NCI-H460 (cell line): ENCODE measurements at regions not wholly inside any gene's neighbourhood (a gene's known extent, or its start where the extent isn't known, plus 50 kb on each side); places are given as distances from the start of the nearest gene placed in this dataset.

Experiments
- DNase-seq: peaks from one replicate; pipeline ENCODE4 v3.0.0-alpha.2; 2016; ENCODE audit warnings: low read depth; ENCODE audit errors: extremely low read depth
- small RNA-seq, 2 experiments: library from RNA; depleted of rRNA; stranded (forward); fragments of <200 nt; gene quantifications; one replicate each; pipeline ENCODE3, GENCODE V24; 2014

- DNase-seq: no peak
Measured at GRCh38 chrX:98514032-98514431, 1630.3 kb downstream of the RPA4 start.

DNA sequence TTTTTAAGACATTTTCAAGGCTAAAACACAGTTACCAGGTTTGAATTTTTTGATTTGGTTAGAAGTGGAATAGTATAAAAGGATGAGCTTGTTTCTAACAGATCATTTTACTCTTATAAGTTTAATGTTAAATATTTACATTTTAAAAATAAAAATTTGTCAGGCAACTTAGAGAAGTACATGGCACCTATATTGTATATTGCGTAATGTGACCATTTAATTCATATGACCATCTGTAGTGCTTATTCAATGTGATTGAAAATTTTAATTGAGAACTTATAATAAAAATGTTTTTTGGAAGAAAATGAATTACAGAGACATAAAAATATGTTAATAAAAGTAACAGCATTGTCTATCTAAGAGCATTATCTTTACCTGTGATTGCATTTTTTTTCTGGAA, 1632.4 kb downstream of the RPA4 start:
- no peak for DNase-seq

- DNase-seq: no peak
Measured at GRCh38 chrX:98523026-98523425, 1639.3 kb downstream of the RPA4 start.

DNA sequence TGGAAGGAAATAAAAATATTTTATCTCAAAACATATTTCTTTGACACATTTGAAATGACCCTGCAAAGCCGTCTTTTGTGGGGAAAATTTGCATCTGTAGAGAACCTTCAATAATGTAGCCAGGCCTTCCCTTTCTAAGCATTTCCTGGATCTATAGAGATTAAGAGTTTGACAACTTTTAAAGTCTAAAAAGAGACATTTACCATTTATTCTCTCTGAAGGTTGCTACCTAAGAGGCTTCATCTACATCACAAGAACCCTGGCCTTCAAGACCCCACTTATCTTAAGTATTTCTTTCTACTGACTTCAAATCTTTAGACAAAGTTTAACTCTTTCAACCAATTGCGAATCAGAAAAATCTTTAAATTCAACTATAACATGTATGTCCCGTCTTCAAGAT, 1639.8 kb downstream of the RPA4 start:
- no peak for DNase-seq

DNA sequence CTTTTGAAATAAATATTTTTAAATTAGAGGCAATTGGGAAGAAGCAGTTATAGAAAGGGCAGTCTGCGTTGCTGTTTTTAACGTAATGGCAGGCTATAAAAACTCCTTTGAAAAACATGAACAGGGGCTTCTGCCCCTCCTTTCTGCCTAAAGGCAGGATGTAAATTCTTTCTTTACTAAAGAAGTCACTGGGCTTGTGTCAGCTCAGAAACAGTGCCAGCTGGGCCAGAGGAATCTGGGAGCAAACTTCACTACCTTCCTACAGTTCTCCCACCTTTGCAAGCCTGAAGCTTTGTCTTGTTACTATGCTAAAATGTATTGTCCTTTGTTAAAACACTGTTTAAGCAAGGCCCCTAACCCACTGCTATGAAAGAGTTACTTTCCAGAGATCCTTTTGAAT, 1664.8 kb downstream of the RPA4 start:
- DNase-seq: no peak

GRCh38 chrX:98568795-98569194, 1685.1 kb downstream of the RPA4 start:
- DNase-seq: no peak

- no peak for DNase-seq
Measured at GRCh38 chrX:98605941-98606340, 1722.2 kb downstream of the RPA4 start.

DNA sequence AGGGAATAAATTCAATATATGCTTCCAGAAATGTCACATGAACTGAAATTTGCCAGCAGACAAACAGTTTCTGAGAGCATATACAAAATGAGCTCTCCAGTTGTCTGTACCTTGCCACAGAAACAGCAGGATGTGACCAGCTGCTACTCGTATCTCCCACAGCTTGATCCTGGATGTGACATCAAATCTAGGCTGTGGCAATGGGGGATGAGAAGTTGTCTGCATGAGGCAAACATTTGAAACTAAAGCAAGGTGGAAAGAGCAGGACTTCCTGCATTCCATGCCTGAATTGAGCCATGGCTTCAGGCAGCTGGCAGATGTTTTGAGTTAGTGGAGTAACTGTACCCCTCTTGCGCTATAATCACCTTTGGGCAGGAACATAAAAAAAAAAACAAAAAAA, 1724.0 kb downstream of the RPA4 start:
- no peak for DNase-seq

GRCh38 chrX:98627645-98628044, 1743.9 kb downstream of the RPA4 start:
- DNase-seq: no peak

DNA sequence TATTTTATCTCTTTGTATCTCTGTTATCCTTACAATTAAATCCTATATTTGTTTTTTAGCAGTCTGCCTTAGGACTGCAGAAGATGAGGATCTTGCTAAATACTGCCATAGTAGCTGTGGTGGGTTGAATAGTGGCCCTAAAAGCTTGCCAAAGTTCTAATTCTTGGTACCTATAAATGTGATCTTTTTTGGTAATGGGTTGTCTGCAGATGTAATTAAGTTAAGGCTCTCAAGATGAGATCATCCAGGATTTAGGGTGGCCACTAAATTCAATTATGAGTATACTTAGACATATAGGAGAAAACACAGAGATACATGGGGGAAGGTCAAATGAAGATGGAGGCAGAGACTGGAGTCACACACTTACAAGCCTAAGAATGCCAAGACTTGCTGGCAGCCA, 1753.7 kb downstream of the RPA4 start:
- no peak for DNase-seq

DNA sequence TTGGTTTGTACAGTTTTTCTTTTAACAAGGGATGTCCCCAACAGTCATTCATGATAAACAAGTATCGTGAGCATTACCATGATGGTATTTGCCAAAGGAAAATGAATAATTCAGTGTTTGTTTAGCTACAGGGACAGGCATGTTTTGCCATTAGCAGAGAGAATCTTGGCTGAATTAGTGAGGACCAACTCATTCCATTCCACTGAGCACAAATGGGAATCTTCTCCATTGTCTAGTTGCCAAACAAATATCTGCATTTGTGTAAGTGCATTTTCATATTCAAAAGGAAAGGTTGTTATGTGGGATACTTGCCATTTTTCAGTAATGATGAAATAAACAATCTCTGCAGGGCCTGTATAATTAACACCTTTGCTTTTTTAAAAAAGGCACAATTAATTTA, 1762.6 kb downstream of the RPA4 start:
- DNase-seq: no peak

DNA sequence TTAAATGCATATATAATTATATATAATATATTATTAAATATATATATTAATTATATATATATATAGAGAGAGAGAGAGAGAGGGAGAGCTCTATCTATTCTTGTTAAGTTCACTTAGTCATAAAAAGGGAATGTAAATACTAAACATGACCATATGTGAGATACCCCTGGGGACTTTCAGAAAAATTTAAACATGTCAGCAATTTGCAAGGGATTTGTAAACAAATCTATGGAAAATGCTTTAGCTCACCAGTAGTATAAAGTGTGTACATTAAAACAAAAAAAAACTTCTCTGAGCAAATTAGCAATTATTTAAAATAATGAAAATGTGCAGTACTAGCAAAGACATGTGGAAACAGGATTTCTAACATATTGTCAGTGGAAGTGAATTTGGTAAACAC, 1755.5 kb downstream of the PCDH19 start:
- no peak for DNase-seq

Small RNAs in the stretch of these regions (small RNA-seq; reads per million reads assigned to genes)
- 0 to 0.06 reads per million in 2 experiments for gene AL357312.1
